Neural progenitor cell (in vitro differentiated cells): ENCODE measurements at regions not wholly inside any gene's neighbourhood (a gene's known extent, or its start where the extent isn't known, plus 50 kb on each side); places are given as distances from the start of the nearest gene placed in this dataset.

Experiments used
- DNase-seq: peaks from one replicate; pipeline ENCODE4 v3.0.0-alpha.2; 2016; ENCODE audit warnings: low spot score
- H2AFZ ChIP-seq: fragments of 200-600 bp; sonication (generic); replicated peaks from 2 replicates; pipeline ENCODE4 v1.6.1; 2016; ENCODE audit warnings: antibody characterized with exemption
- H3F3A ChIP-seq: fragments of 200-600 bp; sonication (generic); 2 replicates; pipeline ENCODE4 v1.6.1; 2016; ENCODE audit warnings: antibody characterized with exemption, low read depth
- H3K27ac ChIP-seq: fragments of 200-600 bp; sonication (generic); 2 replicates; pipeline ENCODE4 v1.5.1; 2016; ENCODE audit warnings: mild to moderate bottlenecking
- H3K27me3 ChIP-seq: fragments of 200-600 bp; sonication (generic); 2 replicates; pipeline ENCODE4 v1.6.1; 2016; ENCODE audit warnings: mild to moderate bottlenecking, moderate library complexity
- H3K36me3 ChIP-seq: fragments of 200-600 bp; sonication (generic); 2 replicates; pipeline ENCODE4 v1.5.1; 2016
- H3K4me1 ChIP-seq: fragments of 200-600 bp; sonication (generic); 2 replicates; pipeline ENCODE4 v1.6.1; 2016; ENCODE audit warnings: mixed run types
- H3K4me2 ChIP-seq: fragments of 200-600 bp; sonication (generic); 2 replicates; pipeline ENCODE4 v1.6.1; 2016
- H3K4me3 ChIP-seq: fragments of 200-600 bp; sonication (generic); 2 replicates; pipeline ENCODE4 v1.5.1; 2016
- H3K79me2 ChIP-seq: fragments of 200-600 bp; sonication (generic); 2 replicates; pipeline ENCODE4 v1.6.1; 2016; ENCODE audit warnings: low read depth
- H3K9ac ChIP-seq: fragments of 200-600 bp; sonication (generic); 2 replicates; pipeline ENCODE4 v1.6.1; 2016
- H3K9me3 ChIP-seq: fragments of 200-600 bp; sonication (generic); 2 replicates; pipeline ENCODE4 v1.5.1; 2016; ENCODE audit warnings: low read depth
- H4K20me1 ChIP-seq: fragments of 200-600 bp; sonication (generic); 2 replicates; pipeline ENCODE4 v1.6.1; 2016; ENCODE audit warnings: low read depth
- H3K27ac Mint-ChIP-seq: 3 replicates; pipeline ENCODE4 v1.8.0; 2021; ENCODE audit warnings: mixed read lengths
- H3K27me3 Mint-ChIP-seq: 2 replicates; pipeline ENCODE4 v1.8.0; 2022; ENCODE audit warnings: low read depth, mild to moderate bottlenecking, inconsistent platforms, moderate library complexity, mixed read lengths; ENCODE audit not compliant: insufficient read depth
- H3K36me3 Mint-ChIP-seq: 3 replicates; pipeline ENCODE4 v1.8.0; 2021; ENCODE audit warnings: mixed read lengths
- H3K4me1 Mint-ChIP-seq: 3 replicates; pipeline ENCODE4 v1.8.0; 2021; ENCODE audit warnings: mixed read lengths
- H3K4me3 Mint-ChIP-seq: 3 replicates; pipeline ENCODE4 v1.8.0; 2021; ENCODE audit warnings: mild to moderate bottlenecking, moderate library complexity, mixed read lengths
- H3K9me3 Mint-ChIP-seq: 3 replicates; pipeline ENCODE4 v1.8.0; 2020; ENCODE audit warnings: mixed read lengths
- EZH2 ChIP-seq: fragments of 200-600 bp; sonication (generic); IDR thresholded peaks from 2 replicates; pipeline ENCODE4 v1.6.1; 2017; ENCODE audit warnings: antibody characterized with exemption, mild to moderate bottlenecking, moderate library complexity
- EZH2phosphoT487 ChIP-seq: fragments of 200-600 bp; sonication (generic); IDR thresholded peaks from 2 replicates; pipeline ENCODE4 v1.6.1; 2017; ENCODE audit warnings: antibody characterized with exemption
- TF ChIP-seq, protein P1 (sequence below): fragments of 200-600 bp; sonication (generic); IDR thresholded peaks from 2 replicates; pipeline ENCODE4 v1.5.1; 2017; ENCODE audit warnings: antibody characterized with exemption, mild to moderate bottlenecking

DNA sequence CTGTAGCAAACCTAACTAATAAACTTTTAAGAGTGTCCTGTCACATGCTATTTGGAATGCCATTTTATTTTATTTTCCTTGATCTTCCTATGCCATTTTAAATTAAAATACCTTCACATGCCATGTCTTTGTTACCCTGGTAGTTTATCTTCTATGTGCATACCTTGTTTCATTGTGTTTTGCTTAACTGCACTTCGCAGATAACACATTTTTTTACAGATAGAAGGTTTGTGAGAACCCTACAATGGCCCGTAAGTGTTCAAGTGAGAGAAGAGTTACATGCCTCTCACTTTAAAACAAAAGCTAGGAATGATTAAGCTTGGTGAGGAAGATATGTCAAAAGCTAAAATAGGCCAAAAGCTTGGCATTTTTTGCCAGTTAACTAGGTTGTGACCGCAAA, 744.1 kb downstream of the STIM2 start:
- TF ChIP-seq, protein P1, sequence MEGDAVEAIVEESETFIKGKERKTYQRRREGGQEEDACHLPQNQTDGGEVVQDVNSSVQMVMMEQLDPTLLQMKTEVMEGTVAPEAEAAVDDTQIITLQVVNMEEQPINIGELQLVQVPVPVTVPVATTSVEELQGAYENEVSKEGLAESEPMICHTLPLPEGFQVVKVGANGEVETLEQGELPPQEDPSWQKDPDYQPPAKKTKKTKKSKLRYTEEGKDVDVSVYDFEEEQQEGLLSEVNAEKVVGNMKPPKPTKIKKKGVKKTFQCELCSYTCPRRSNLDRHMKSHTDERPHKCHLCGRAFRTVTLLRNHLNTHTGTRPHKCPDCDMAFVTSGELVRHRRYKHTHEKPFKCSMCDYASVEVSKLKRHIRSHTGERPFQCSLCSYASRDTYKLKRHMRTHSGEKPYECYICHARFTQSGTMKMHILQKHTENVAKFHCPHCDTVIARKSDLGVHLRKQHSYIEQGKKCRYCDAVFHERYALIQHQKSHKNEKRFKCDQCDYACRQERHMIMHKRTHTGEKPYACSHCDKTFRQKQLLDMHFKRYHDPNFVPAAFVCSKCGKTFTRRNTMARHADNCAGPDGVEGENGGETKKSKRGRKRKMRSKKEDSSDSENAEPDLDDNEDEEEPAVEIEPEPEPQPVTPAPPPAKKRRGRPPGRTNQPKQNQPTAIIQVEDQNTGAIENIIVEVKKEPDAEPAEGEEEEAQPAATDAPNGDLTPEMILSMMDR, result no peak
- TF ChIP-seq EZH2phosphoT487 (no peak), EZH2 (no peak)
- H3K27me3 ChIP-seq, result no peaks in the 10 kb centered on the region
- H3K36me3 ChIP-seq, result no peaks in the 10 kb centered on the region
- no peak overlapping the region for H3K4me3 Mint-ChIP-seq
- H3K4me2 ChIP-seq, result no peak overlapping the region
- no peak overlapping the region for H3K4me3 ChIP-seq
- H3K9me3 Mint-ChIP-seq, result no peaks in the 10 kb centered on the region
- H2AFZ ChIP-seq, result peak overlapping the region; percentile 17
- H3K79me2 ChIP-seq, result no peaks in the 10 kb centered on the region
- no peak overlapping the region for H3K27ac ChIP-seq
- no peaks in the 10 kb centered on the region for H3K27me3 Mint-ChIP-seq
- no peak overlapping the region for H3K9ac ChIP-seq
- H3K9me3 ChIP-seq, result no peaks in the 10 kb centered on the region
- no peaks in the 10 kb centered on the region for H3K4me1 ChIP-seq
- H3F3A ChIP-seq, result no peaks in the 10 kb centered on the region
- no peak overlapping the region for H3K27ac Mint-ChIP-seq
- no peaks in the 10 kb centered on the region for H3K4me1 Mint-ChIP-seq
- H4K20me1 ChIP-seq, result no peaks in the 10 kb centered on the region
- no peaks in the 10 kb centered on the region for H3K36me3 Mint-ChIP-seq
- DNase-seq, result no peak

DNA sequence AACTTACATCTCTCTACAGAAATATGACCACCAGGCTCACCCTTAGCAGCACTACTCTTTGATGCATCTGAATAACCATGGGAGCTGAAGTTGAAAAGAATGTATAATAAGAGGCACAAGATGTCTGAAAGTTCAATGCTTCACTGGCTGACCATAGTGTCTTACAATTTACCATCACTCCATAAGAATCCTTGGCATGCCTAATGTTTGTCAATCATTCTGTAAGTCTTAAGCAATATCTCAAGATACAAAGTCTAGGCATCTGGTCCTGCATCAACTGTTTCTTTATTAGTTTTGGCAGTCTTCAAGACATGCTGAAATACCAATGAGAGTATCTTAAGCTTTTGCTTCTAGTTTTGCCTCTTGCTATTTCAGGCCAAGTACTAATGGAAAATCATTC, 755.5 kb downstream of the STIM2 start:
- Histone ChIP-seq H4K20me1 (no peaks in the 10 kb centered on the region), H3K36me3 (no peaks in the 10 kb centered on the region), H3F3A (no peaks in the 10 kb centered on the region), H3K9ac (no peak overlapping the region), H2AFZ (no peak overlapping the region), H3K79me2 (no peaks in the 10 kb centered on the region), H3K4me3 (no peak overlapping the region), H3K27ac (no peak overlapping the region), H3K27me3 (no peaks in the 10 kb centered on the region), H3K9me3 (no peaks in the 10 kb centered on the region), H3K4me2 (no peak overlapping the region), H3K4me1 (no peaks in the 10 kb centered on the region)
- TF ChIP-seq, protein P1, result no peak
- no peak for TF ChIP-seq EZH2phosphoT487
- no peak for TF ChIP-seq EZH2
- H3K36me3 Mint-ChIP-seq, result no peaks in the 10 kb centered on the region
- no peak overlapping the region for H3K27ac Mint-ChIP-seq
- DNase-seq, result no peak
- H3K4me3 Mint-ChIP-seq, result no peak overlapping the region
- H3K27me3 Mint-ChIP-seq, result no peaks in the 10 kb centered on the region
- H3K4me1 Mint-ChIP-seq, result no peaks in the 10 kb centered on the region
- H3K9me3 Mint-ChIP-seq, result no peaks in the 10 kb centered on the region

DNA sequence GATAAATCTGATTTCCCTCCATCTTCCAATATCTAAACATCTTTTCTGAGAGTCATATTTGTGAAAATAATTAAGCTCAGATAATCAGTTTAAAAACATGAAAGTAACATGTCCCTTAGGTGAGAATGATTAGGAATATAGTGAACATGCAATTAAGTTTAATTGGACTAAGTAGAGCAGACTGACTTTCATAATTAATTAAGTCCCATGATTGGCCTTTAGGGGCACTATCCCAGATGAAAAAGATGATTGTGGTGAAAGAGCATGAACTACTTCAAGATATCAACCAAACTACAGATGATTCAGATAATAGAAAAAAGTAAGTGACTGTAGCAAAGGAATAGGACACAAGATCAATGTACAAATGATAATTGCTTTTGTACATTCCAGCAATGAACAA, 758.8 kb downstream of the STIM2 start:
- Histone ChIP-seq H3K4me2 (no peak overlapping the region), H3K27ac (no peak overlapping the region), H2AFZ (no peak overlapping the region), H3K9ac (no peak overlapping the region), H3K27me3 (no peaks in the 10 kb centered on the region), H3K9me3 (no peaks in the 10 kb centered on the region), H3K4me1 (no peaks in the 10 kb centered on the region), H4K20me1 (no peaks in the 10 kb centered on the region), H3K36me3 (no peaks in the 10 kb centered on the region), H3K79me2 (no peaks in the 10 kb centered on the region), H3F3A (no peaks in the 10 kb centered on the region), H3K4me3 (no peak overlapping the region)
- no peak for DNase-seq
- Mint-ChIP-seq H3K4me3 (no peak overlapping the region), H3K27ac (no peak overlapping the region), H3K27me3 (peaks cover 3% of the 10 kb centered on the region), H3K36me3 (no peaks in the 10 kb centered on the region), H3K4me1 (no peaks in the 10 kb centered on the region), H3K9me3 (no peaks in the 10 kb centered on the region)
- TF ChIP-seq EZH2phosphoT487, result no peak
- TF ChIP-seq, protein P1, result peak; percentile 20

DNA sequence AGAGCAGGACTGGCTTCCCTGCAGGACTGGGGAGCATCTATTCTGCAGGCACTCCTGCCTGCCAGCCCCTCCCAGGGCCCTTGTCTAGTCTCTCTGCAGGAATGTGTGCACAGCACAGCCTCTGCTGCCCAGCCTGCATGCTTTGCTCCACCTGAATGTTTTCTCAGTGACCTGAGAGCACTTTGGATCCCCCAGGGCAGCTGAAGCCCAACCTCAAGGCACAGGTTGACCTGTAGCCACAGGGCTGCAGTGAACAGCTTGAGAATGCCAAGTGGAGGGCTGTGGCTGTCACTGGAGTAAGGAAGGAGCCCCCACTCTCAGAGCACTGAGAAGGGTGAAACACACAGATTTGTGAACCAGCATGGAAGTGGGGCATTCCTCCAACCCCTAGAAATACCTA, 760.2 kb downstream of the STIM2 start:
- no peak overlapping the region for H2AFZ ChIP-seq

More for the DNA sequence above, 760.2 kb downstream of the STIM2 start:
- Histone ChIP-seq H3F3A (no peaks in the 10 kb centered on the region), H3K27me3 (no peaks in the 10 kb centered on the region), H3K79me2 (no peaks in the 10 kb centered on the region), H3K27ac (no peak overlapping the region), H3K9ac (no peak overlapping the region), H3K4me1 (no peaks in the 10 kb centered on the region), H3K4me2 (no peak overlapping the region), H3K9me3 (no peaks in the 10 kb centered on the region), H4K20me1 (no peaks in the 10 kb centered on the region), H3K36me3 (no peaks in the 10 kb centered on the region), H3K4me3 (no peak overlapping the region)
- DNase-seq, result peak; percentile 6
- no peak for TF ChIP-seq EZH2
- no peaks in the 10 kb centered on the region for H3K9me3 Mint-ChIP-seq
- no peaks in the 10 kb centered on the region for H3K4me1 Mint-ChIP-seq
- H3K4me3 Mint-ChIP-seq, result no peak overlapping the region
- no peaks in the 10 kb centered on the region for H3K36me3 Mint-ChIP-seq
- no peak overlapping the region for H3K27ac Mint-ChIP-seq
- H3K27me3 Mint-ChIP-seq, result peaks cover 3% of the 10 kb centered on the region
